Heart left ventricle (tissue), 13 donors: ENCODE measurements at regions not wholly inside any gene's neighbourhood (a gene's known extent, or its start where the extent isn't known, plus 50 kb on each side); places are given as distances from the start of the nearest gene placed in this dataset.

ENCODE experiments used
- CTCF ChIP-seq, 12 donors: fragments of 200-600 bp; sonication (generic) in 4 of 12; IDR thresholded peaks; one replicate each; pipeline versions ENCODE4 v1.5.0 to v1.8.0; 2018 to 2022; ENCODE audit warnings: antibody characterized with exemption in 12 of 12, mild to moderate bottlenecking in 5 of 12
- POLR2A ChIP-seq, 2 donors: fragments of 450-650 bp; IDR thresholded peaks; one replicate each; pipeline ENCODE4 v1.6.1; 2017; ENCODE audit warnings: antibody characterized with exemption in 2 of 2, mild to moderate bottlenecking in 2 of 2, moderate library complexity in 2 of 2
- donor health status: ischemic (EF 13 %, LVEDD 7.1; RV severe dilation, severe dysfunction).
- donor health status: DM: no; HTN: yes; CAD: no.
- donor health status: DM: no; HTN: no; CAD: no.
- donor health status: ischemic (EF 25% LVEDD 6.9; RV normal size, moderate dysfunction).
- donor health status: ischemic (EF 25% LVEDD 5.7; RV mildly dilated, moderate dysfunction).
- donor health status: ischemic (EF 35%, LVEDD 5.7; RV mildly dilated, moderate dysfunction).
- donor health status: nonischemic (EF 11% LVEDD 7.7; RV severe dilation, severe dysfunction).
- donor health status: DM: yes; HTN: yes; CAD: no.
- donor health status: PGD.
- donor health status: ischemic (EF 29% LVEDD 5.4; RV normal size, mild dysfunction).
- donor health status: nonischemic (EF 23%, LVEDD 6.1; RV moderate dilation, normal function).

GRCh38 chr10:21010615-21011014 is 113.5 kb upstream of the NEBL start:
- TF ChIP-seq CTCF (IDR thresholded peaks at IDR 0.05) (no peak), POLR2A (IDR thresholded peaks at IDR 0.05) (no peak)
